HG03103 (cell line): ENCODE measurements at regions not wholly inside any gene's neighbourhood (a gene's known extent, or its start where the extent isn't known, plus 50 kb on each side); places are given as distances from the start of the nearest gene placed in this dataset.
"Not testable (repeated sequence)": the region's sequence is repeated elsewhere in the genome, so short reads cannot be mapped to it uniquely, and the experiment has no call there.

Experiments used
- ATAC-seq: cut with Tn5 transposase; IDR thresholded peaks from one replicate; pipeline ENCODE4 v1.9.1; 2021; ENCODE audit warnings: low read depth; ENCODE audit not compliant: unreplicated experiment

- no peak for ATAC-seq
Observed at GRCh38 chr2:186348200-186348599, 137.9 kb upstream of the ZC3H15 start.

- peak; percentile 40 for ATAC-seq
Observed at GRCh38 chr2:186349508-186349907, 136.6 kb upstream of the ZC3H15 start.

GRCh38 chr2:186354160-186354559 lies 131.9 kb upstream of the ZC3H15 start:
- not testable (repeated sequence) for ATAC-seq

- no peak for ATAC-seq
Observed at GRCh38 chr2:186365406-186365805, 120.7 kb upstream of the ZC3H15 start.

- no peak for ATAC-seq
Observed at GRCh38 chr2:186379052-186379451, 107.0 kb upstream of the ZC3H15 start.

GRCh38 chr2:186380805-186381204 lies 105.3 kb upstream of the ZC3H15 start:
- no peak for ATAC-seq

- ATAC-seq: no peak
Observed at GRCh38 chr2:186381573-186381972, 104.5 kb upstream of the ZC3H15 start.

GRCh38 chr2:186382932-186383331 lies 103.1 kb upstream of the ZC3H15 start:
- no peak for ATAC-seq

- no peak for ATAC-seq
Observed at GRCh38 chr2:186384226-186384625, 101.8 kb upstream of the ZC3H15 start.

- ATAC-seq: not testable (repeated sequence)
Observed at GRCh38 chr2:186385638-186386201, 100.3 kb upstream of the ZC3H15 start.

GRCh38 chr2:186399082-186399644 lies 86.9 kb upstream of the ZC3H15 start:
- peak; percentile 95 for ATAC-seq

- ATAC-seq: no peak
Observed at GRCh38 chr2:186405842-186406241, 80.2 kb upstream of the ZC3H15 start.

- ATAC-seq: no peak
Observed at GRCh38 chr2:186407611-186408010, 78.4 kb upstream of the ZC3H15 start.

- ATAC-seq: no peak
Observed at GRCh38 chr2:186410802-186411201, 75.3 kb upstream of the ZC3H15 start.

GRCh38 chr2:186422226-186422625 lies 63.8 kb upstream of the ZC3H15 start:
- ATAC-seq: no peak

GRCh38 chr2:186423481-186423880 lies 62.6 kb upstream of the ZC3H15 start:
- no peak for ATAC-seq

GRCh38 chr2:186424265-186424664 lies 61.8 kb upstream of the ZC3H15 start:
- no peak for ATAC-seq

- ATAC-seq: no peak
Observed at GRCh38 chr2:186425576-186425975, 60.5 kb upstream of the ZC3H15 start.

GRCh38 chr2:186426153-186427016 lies 59.7 kb upstream of the ZC3H15 start:
- peak; percentile 89 for ATAC-seq

GRCh38 chr2:186427017-186427350 lies 59.1 kb upstream of the ZC3H15 start:
- ATAC-seq: peak; percentile 45

GRCh38 chr2:186427970-186428369 lies 58.1 kb upstream of the ZC3H15 start:
- ATAC-seq: no peak

GRCh38 chr2:186429104-186429503 lies 57.0 kb upstream of the ZC3H15 start:
- no peak for ATAC-seq
